Activated CD4-positive, alpha-beta T cell treated with anti-CD3 and anti-CD28 coated beads, Interleukin-2, Interleukin-6, amounts not matched to agents 100 ng/mL and 50 ng/mL, durations not matched to agents 16 hours and 8 hours (primary cell): ENCODE measurements at regions not wholly inside any gene's neighbourhood (a gene's known extent, or its start where the extent isn't known, plus 50 kb on each side); places are given as distances from the start of the nearest gene placed in this dataset.
"Not testable (repeated sequence)": the region's sequence is repeated elsewhere in the genome, so short reads cannot be mapped to it uniquely, and the experiment has no call there.

ENCODE experiments used
- DNase-seq: peaks from one replicate; pipeline ENCODE4 v3.0.0-alpha.2; 2020

GRCh38 chr7:89401099-89401498 lies 605.6 kb upstream of the TEX47 start:
- DNase-seq: no peak

GRCh38 chr7:89401690-89402089 lies 606.2 kb upstream of the TEX47 start:
- DNase-seq: no peak

- no peak for DNase-seq
These were observed 656.4 kb upstream of the TEX47 start for GRCh38 chr7:89451911-89452310.

GRCh38 chr7:89456556-89456955 lies 661.0 kb upstream of the TEX47 start:
- DNase-seq: no peak

- DNase-seq: no peak
These were observed 662.6 kb upstream of the TEX47 start for GRCh38 chr7:89458114-89458513.

- no peak for DNase-seq
These were observed 678.9 kb upstream of the TEX47 start for GRCh38 chr7:89474456-89474855.

- DNase-seq: no peak
These were observed 676.3 kb upstream of the STEAP1 start for GRCh38 chr7:89477991-89478390.

GRCh38 chr7:89495704-89496103 lies 658.6 kb upstream of the STEAP1 start:
- no peak for DNase-seq

GRCh38 chr7:89500084-89500483 lies 654.2 kb upstream of the STEAP1 start:
- DNase-seq: no peak

- DNase-seq: no peak
These were observed 651.0 kb upstream of the STEAP1 start for GRCh38 chr7:89503281-89503680.

GRCh38 chr7:89507034-89507433 lies 647.2 kb upstream of the STEAP1 start:
- no peak for DNase-seq

GRCh38 chr7:89511900-89512299 lies 642.4 kb upstream of the STEAP1 start:
- DNase-seq: no peak

- DNase-seq: no peak
These were observed 639.3 kb upstream of the STEAP1 start for GRCh38 chr7:89514970-89515369.

- DNase-seq: no peak
These were observed 636.5 kb upstream of the STEAP1 start for GRCh38 chr7:89517815-89518214.

- no peak for DNase-seq
These were observed 604.5 kb upstream of the STEAP1 start for GRCh38 chr7:89549768-89550167.

- DNase-seq: no peak
These were observed 600.1 kb upstream of the STEAP1 start for GRCh38 chr7:89554209-89554608.

GRCh38 chr7:89559596-89559995 lies 594.7 kb upstream of the STEAP1 start:
- DNase-seq: no peak

GRCh38 chr7:89563597-89563996 lies 590.7 kb upstream of the STEAP1 start:
- DNase-seq: no peak

GRCh38 chr7:89584896-89585295 lies 569.4 kb upstream of the STEAP1 start:
- DNase-seq: no peak

- no peak for DNase-seq
These were observed 561.1 kb upstream of the STEAP1 start for GRCh38 chr7:89593125-89593524.

- no peak for DNase-seq
These were observed 551.3 kb upstream of the STEAP1 start for GRCh38 chr7:89602984-89603383.

- no peak for DNase-seq
These were observed 548.9 kb upstream of the STEAP1 start for GRCh38 chr7:89605362-89605761.

GRCh38 chr7:89606511-89606910 lies 547.8 kb upstream of the STEAP1 start:
- DNase-seq: no peak

- peak; percentile 14 for DNase-seq
These were observed 546.5 kb upstream of the STEAP1 start for GRCh38 chr7:89607792-89608191.

GRCh38 chr7:89616829-89617228 lies 537.4 kb upstream of the STEAP1 start:
- DNase-seq: not testable (repeated sequence)

GRCh38 chr7:89618274-89618673 lies 536.0 kb upstream of the STEAP1 start:
- no peak for DNase-seq
